ENCODE measurements at regions not wholly inside any gene's neighbourhood (a gene's known extent, or its start where the extent isn't known, plus 50 kb on each side); places are given as distances from the start of the nearest gene placed in this dataset.

DNA sequence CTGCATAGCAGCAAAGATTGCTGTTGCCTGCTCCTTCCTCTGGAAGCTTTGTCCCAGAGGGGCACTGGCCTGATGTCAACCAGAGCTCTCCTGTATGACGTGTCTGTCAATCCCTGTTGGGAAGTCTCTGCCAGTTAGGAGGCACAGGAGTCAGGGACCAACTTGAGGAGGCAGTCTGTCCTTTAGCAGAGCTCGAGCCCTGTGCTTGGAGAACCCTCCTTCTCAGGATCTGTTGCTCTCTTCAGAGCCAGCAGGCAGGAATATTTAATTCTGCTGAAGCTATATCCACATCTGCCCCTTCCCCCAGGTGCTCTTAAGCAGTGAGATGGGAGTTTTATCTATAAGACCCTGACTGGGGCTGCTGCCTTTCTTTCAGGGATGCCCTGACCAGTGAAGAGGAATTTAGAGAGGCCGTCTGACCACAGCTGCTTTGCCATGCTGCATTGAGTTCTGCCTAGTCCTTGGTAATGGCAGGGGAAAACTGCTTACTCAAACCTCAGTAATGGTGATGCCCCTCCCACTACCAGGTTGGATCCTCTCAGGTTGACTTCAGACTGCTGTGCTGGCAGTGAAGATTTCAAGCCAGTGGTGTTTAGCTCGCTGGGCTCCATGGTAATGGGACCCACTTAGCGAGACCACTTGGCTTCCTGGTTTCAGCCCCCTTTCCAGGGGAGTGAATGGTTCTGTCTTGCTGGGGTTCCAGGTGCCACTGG, 218.6 kb upstream of the SLC38A2 start:
- no peaks in the 10 kb centered on the region for H3K36me3 ChIP-seq (ENCODE audit: control insufficient read depth in 1 of 2, insufficient read depth in 2 of 2, low read length in 2 of 2)
- BruUV-seq (replicated peaks): no TSS peak
- H3K4me2 ChIP-seq (ENCODE audit: low read length): 0 out of 2 replicates have a peak overlapping the region, but pooled peaks have one; percentile 7
- no peak overlapping the region for H2AFZ ChIP-seq (ENCODE audit: low read depth, low read length, poor library complexity, severe bottlenecking)
- no peak overlapping the region for H3K4me3 ChIP-seq (replicated peaks in 1 of 2; ENCODE audit: low read depth in 1 of 2, low read length in 2 of 2)
- no peaks in the 10 kb centered on the region for H3K9me2 ChIP-seq (ENCODE audit: insufficient read depth)
- TF ChIP-seq ZNF274 (IDR thresholded peaks at IDR 0.05; ENCODE audit: low read depth, low read length) (no peak), JUND (IDR thresholded peaks at IDR 0.05) (no peak), RAD21 (IDR thresholded peaks at IDR 0.05; ENCODE audit: low read depth) (no peak), POLR2A (IDR thresholded peaks at IDR 0.05; ENCODE audit: borderline replicate concordance, extremely low read depth, insufficient read depth, insufficient read length) (no peak), CEBPB (IDR thresholded peaks at IDR 0.05; ENCODE audit: low read depth) (no peak)
- no peaks in the 10 kb centered on the region; a peak in 1 of 4 replicates for H3K9me3 ChIP-seq (ENCODE audit: control insufficient read depth in 1 of 2, insufficient read depth in 1 of 2, low read depth in 1 of 2, low read length in 2 of 2)
- H3K9ac ChIP-seq (ENCODE audit: low read length): no peak overlapping the region
- peaks cover 9 to 15% of the 10 kb centered on the region in 2 experiments; a peak in 3 of 4 replicates for H3K4me1 ChIP-seq (ENCODE audit: control insufficient read depth in 1 of 2, insufficient read depth in 2 of 2, low read length in 2 of 2)
- intact Hi-C loops (cut with micrococcal nuclease): no loop called here
- POLR2A ChIA-PET: no interaction called here
- no peak for ATAC-seq
- no peaks in the 10 kb centered on the region for H3K27me3 ChIP-seq (ENCODE audit: insufficient read depth, low read length)
- no peak overlapping the region for H3K27ac ChIP-seq (ENCODE audit: low read depth, low read length)
- DNase-seq (ENCODE audit: low read depth, low spot score): no peak
- RAD21 ChIA-PET (ENCODE audit: low non-redundant PET in 1 of 2, low total read pairs in 2 of 2, uncharacterized antibody in 2 of 2, unreplicated experiment in 2 of 2): no interaction called here
- CTCF ChIA-PET: no interaction called here
- no peaks in the 10 kb centered on the region for H3K79me2 ChIP-seq (ENCODE audit: insufficient read depth, low read length)
- no peaks in the 10 kb centered on the region for H4K20me1 ChIP-seq (ENCODE audit: insufficient read depth)

DNA sequence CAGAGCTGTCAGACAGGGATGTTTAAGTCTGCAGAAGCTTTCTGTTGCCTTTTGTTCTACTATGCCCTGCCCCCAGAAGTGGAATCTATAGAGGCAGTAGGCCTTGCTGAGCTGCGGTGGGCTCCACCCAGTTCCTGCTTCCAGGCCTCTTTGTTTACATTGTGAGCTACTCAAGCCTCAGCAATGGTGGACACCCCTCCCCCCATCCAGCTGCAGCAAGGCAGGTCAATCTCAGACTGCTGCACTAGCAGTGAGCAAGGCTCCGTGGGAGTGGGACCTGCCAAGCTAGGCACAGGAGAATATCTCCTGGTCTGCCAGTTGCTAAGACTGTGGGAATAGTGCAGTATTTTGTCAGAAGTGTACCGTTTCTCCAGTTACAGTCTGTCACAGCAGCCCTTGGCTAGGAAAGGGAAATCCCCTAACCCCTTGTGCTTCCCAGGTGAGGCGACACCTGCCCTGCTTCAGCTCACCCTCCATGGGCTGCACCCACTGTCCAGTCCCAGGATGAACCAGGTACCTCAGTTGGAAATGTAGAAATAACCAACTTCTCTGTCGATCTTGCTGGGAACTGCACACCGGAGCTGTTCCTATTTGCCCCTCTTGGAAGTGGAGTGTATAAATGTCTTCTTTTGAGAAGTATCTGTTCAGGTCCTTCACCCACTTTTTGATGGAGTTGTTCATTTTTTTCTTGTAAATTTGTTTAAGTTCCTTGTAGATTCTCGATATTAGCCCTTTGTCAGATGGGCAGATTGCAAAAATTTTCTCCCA, 213.5 kb upstream of the SLC38A2 start:
- no TSS peak for BruUV-seq (replicated peaks)
- H3K4me2 ChIP-seq (ENCODE audit: low read length): peak overlapping the region; percentile 61
- no peaks in the 10 kb centered on the region for H3K27me3 ChIP-seq (ENCODE audit: insufficient read depth, low read length)
- CTCF ChIA-PET: no interaction called here
- no peaks in the 10 kb centered on the region for H3K79me2 ChIP-seq (ENCODE audit: insufficient read depth, low read length)
- peak overlapping the region in 1 of 2 experiments; percentile 26; a peak in 1 of 4 replicates for H3K4me3 ChIP-seq (replicated peaks in 1 of 2; ENCODE audit: low read depth in 1 of 2, low read length in 2 of 2)
- intact Hi-C loops (cut with micrococcal nuclease): no loop called here
- H3K9ac ChIP-seq (ENCODE audit: low read length): peak overlapping the region; percentile 7; the same call in 1 of the 2 replicates
- POLR2A ChIA-PET: no interaction called here
- no peaks in the 10 kb centered on the region for H4K20me1 ChIP-seq (ENCODE audit: insufficient read depth)
- RAD21 ChIA-PET (ENCODE audit: low non-redundant PET in 1 of 2, low total read pairs in 2 of 2, uncharacterized antibody in 2 of 2, unreplicated experiment in 2 of 2): no interaction called here
- DNase-seq (ENCODE audit: low read depth, low spot score) (peak; percentile 16), ATAC-seq (peak; percentile 72)
- no peaks in the 10 kb centered on the region for H3K36me3 ChIP-seq (ENCODE audit: control insufficient read depth in 1 of 2, insufficient read depth in 2 of 2, low read length in 2 of 2)
- peak overlapping the region; percentile 28; the same call in 1 of the 2 replicates for H3K27ac ChIP-seq (ENCODE audit: low read depth, low read length)
- no peaks in the 10 kb centered on the region for H3K9me2 ChIP-seq (ENCODE audit: insufficient read depth)
- no peak overlapping the region for H2AFZ ChIP-seq (ENCODE audit: low read depth, low read length, poor library complexity, severe bottlenecking)
- peaks cover 15 to 18% of the 10 kb centered on the region in 2 experiments; a peak in 3 of 4 replicates for H3K4me1 ChIP-seq (ENCODE audit: control insufficient read depth in 1 of 2, insufficient read depth in 2 of 2, low read length in 2 of 2)
- no peaks in the 10 kb centered on the region for H3K9me3 ChIP-seq (ENCODE audit: control insufficient read depth in 1 of 2, insufficient read depth in 1 of 2, low read depth in 1 of 2, low read length in 2 of 2)
- TF ChIP-seq, protein P1, sequence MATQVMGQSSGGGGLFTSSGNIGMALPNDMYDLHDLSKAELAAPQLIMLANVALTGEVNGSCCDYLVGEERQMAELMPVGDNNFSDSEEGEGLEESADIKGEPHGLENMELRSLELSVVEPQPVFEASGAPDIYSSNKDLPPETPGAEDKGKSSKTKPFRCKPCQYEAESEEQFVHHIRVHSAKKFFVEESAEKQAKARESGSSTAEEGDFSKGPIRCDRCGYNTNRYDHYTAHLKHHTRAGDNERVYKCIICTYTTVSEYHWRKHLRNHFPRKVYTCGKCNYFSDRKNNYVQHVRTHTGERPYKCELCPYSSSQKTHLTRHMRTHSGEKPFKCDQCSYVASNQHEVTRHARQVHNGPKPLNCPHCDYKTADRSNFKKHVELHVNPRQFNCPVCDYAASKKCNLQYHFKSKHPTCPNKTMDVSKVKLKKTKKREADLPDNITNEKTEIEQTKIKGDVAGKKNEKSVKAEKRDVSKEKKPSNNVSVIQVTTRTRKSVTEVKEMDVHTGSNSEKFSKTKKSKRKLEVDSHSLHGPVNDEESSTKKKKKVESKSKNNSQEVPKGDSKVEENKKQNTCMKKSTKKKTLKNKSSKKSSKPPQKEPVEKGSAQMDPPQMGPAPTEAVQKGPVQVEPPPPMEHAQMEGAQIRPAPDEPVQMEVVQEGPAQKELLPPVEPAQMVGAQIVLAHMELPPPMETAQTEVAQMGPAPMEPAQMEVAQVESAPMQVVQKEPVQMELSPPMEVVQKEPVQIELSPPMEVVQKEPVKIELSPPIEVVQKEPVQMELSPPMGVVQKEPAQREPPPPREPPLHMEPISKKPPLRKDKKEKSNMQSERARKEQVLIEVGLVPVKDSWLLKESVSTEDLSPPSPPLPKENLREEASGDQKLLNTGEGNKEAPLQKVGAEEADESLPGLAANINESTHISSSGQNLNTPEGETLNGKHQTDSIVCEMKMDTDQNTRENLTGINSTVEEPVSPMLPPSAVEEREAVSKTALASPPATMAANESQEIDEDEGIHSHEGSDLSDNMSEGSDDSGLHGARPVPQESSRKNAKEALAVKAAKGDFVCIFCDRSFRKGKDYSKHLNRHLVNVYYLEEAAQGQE (IDR thresholded peaks at IDR 0.05; ENCODE audit: low read depth): no peak
- TF ChIP-seq, protein P2, sequence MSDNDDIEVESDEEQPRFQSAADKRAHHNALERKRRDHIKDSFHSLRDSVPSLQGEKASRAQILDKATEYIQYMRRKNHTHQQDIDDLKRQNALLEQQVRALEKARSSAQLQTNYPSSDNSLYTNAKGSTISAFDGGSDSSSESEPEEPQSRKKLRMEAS (IDR thresholded peaks at IDR 0.05): no peak
- TF ChIP-seq RAD21 (IDR thresholded peaks at IDR 0.05; ENCODE audit: low read depth) (0 out of 2 replicates have a peak, but pooled peaks have one; percentile 15), TCF7L2 (IDR thresholded peaks at IDR 0.05; ENCODE audit: borderline replicate concordance, extremely low read depth, insufficient read depth, insufficient read length) (no peak), ELF1 (IDR thresholded peaks at IDR 0.05; ENCODE audit: borderline replicate concordance, low read depth) (no peak), CEBPB (IDR thresholded peaks at IDR 0.05; ENCODE audit: low read depth) (no peak)
- TF ChIP-seq, protein P3, sequence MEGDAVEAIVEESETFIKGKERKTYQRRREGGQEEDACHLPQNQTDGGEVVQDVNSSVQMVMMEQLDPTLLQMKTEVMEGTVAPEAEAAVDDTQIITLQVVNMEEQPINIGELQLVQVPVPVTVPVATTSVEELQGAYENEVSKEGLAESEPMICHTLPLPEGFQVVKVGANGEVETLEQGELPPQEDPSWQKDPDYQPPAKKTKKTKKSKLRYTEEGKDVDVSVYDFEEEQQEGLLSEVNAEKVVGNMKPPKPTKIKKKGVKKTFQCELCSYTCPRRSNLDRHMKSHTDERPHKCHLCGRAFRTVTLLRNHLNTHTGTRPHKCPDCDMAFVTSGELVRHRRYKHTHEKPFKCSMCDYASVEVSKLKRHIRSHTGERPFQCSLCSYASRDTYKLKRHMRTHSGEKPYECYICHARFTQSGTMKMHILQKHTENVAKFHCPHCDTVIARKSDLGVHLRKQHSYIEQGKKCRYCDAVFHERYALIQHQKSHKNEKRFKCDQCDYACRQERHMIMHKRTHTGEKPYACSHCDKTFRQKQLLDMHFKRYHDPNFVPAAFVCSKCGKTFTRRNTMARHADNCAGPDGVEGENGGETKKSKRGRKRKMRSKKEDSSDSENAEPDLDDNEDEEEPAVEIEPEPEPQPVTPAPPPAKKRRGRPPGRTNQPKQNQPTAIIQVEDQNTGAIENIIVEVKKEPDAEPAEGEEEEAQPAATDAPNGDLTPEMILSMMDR (IDR thresholded peaks at IDR 0.05 in 2 of 3, conservative IDR thresholded peaks at IDR 0.05 in 1 of 3; ENCODE audit: borderline replicate concordance in 1 of 3, insufficient read depth in 1 of 3, low read depth in 2 of 3, low read length in 2 of 3): no peak

All from HCT116 (cell line).